NOMO-1 treated with dmso at 0.1 percent for 144 hours (cell line): ENCODE measurements at regions not wholly inside any gene's neighbourhood (a gene's known extent, or its start where the extent isn't known, plus 50 kb on each side); places are given as distances from the start of the nearest gene placed in this dataset.
A peak's percentile ranks its signal among the peaks of the same experiment; 100 is the strongest.
"Not testable (repeated sequence)": the region's sequence is repeated elsewhere in the genome, so short reads cannot be mapped to it uniquely, and the experiment has no call there.

ENCODE experiments used
- DNase-seq: peaks from one replicate; lab custom pipeline; 2025; ENCODE audit not compliant: unreplicated experiment; lab: John Stamatoyannopoulos, UW

DNA sequence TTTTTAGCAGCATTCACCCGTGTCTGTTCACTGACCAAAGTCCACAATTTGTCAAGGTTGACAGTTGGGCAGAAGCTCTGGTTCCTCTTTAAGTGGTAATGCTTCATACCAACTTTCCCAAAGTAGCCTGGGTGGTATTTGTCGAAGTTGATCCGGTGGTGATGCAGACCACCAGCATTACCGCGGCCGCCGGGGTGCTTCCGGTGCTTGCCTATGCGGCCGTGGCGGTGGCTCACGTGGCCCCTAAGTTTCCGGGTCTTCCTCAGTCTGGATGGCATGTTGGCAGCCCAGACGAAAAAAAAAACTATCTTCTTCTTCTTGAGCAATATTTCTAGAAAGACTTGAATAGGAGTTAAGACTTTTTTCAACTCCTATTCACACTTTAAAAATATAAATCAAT is 151.4 kb upstream of the RGS17 start:
- not testable (repeated sequence) for DNase-seq

DNA sequence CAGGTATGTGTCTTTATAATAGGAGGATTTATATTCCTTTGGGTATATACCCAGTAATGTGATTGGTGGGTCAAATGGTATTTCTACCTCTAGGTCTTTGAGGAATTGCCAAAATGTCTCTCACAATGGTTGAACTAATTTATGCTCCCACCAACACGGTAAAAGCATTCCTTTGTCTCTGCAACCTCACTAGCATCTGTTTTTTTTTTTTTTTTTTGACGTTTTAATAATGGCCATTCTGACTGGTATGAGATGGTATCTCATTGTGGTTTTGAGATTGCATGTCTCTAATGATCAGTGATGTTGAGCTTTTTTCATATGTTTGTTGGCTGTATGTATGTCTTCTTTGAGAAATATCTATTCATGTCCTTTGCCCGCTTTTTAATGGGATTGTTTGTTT is 144.9 kb upstream of the RGS17 start:
- DNase-seq, result no peak

DNA sequence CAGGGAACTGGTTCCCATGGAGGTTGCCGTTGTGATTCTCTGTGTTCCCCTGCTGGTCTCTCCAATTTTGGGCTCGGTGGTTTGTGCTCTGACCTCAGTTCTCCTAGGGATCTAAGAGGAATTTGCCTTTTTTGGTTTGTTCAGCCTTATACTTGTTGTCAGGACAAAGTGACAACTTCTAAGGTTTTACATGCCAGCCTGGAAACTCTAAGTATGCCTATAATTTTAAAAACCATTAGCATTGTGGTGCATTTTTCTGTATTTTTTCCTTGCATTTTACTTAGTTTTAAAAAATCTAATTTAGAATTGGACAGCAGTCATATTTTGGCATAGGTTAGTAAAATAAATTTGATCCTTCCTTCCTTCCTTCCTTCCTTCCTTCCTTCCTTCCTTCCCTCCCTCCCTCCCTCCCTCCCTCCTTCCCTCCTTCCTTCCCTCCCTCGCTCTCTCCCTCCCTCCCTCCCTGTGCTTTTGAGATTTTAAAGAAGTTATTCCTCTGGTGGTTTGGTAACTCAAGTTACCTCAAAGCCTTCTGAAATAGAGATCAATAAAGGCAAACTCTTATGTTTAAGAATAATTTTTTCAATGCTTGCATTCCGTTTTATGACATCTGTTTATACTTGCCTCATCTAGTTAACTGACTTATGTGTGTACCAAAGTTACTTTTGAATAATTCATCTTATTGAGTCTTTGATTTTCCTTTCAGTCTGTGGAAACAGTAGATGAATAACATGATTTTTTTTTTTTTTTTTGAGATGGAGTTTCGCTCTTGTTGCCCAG is 141.3 kb upstream of the RGS17 start:
- DNase-seq, result no peak

DNA sequence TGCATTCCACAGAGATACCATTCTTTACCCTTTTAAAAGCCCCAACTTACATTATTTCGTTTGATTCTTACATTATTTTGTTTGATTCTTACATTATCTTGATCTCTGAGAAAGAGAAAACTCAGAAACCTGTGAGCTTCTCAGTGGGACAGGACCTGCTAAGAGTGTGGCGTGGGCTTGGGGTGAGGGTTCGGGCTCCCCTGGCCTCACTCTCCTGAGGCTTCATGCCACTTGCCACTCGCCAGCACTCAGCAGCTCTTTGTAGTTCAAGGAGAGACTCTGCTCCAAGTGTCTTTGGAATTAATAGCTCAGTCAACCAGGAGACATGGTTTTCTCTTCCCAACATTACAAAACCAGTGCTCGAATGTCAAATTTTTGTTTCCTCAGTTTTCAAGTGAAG is 132.4 kb upstream of the RGS17 start:
- no peak for DNase-seq

GRCh38 chr6:153251326-153251725 is 120.2 kb upstream of the RGS17 start:
- DNase-seq, result no peak

DNA sequence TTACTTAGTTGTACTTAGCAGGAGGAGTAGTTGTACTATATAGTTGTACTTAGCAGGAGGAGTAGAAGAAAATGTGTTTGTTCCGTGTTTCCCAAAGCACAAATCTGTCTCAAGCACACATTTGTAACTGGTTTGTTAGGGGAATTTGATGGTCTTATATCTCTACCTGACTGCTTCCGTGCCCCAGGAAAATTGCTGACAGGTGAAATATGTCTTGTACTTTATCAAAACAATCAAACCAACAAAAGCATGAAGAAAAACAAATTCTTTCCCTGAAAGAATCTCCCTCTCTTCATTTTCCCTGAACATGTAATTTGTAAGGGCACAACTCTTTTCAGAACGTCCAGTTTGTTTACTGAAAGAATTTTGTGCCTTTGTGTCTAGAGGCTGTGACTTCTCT is 106.6 kb upstream of the RGS17 start:
- DNase-seq, result no peak

DNA sequence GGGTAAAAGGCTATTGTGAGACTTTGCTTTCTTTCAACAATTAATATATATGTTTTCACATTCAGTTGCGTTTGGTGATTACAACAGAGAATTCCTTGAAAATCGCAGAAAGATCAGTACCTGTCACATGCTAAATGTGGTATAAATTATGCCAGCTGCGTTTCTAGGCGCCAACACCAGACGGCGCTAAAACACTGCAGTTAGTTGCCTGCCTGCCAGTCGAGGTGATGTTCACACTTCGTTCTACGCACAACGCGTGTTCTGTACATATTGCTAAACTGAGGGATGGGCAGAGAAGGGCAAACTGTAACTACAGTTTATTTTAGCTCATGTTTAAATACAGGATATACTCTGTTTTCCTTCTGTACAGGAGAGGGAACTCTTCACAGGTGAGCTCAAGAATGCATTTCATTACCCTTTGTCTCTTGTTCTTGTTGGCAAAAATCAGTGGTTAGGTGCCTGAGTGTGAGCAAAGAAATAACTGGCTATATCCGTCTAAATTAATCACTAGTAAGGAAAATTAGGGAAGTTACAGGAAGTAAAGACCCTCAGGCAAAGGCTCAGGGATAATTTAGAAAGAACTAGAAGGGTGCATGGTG is 100.1 kb upstream of the RGS17 start:
- DNase-seq, result no peak

DNA sequence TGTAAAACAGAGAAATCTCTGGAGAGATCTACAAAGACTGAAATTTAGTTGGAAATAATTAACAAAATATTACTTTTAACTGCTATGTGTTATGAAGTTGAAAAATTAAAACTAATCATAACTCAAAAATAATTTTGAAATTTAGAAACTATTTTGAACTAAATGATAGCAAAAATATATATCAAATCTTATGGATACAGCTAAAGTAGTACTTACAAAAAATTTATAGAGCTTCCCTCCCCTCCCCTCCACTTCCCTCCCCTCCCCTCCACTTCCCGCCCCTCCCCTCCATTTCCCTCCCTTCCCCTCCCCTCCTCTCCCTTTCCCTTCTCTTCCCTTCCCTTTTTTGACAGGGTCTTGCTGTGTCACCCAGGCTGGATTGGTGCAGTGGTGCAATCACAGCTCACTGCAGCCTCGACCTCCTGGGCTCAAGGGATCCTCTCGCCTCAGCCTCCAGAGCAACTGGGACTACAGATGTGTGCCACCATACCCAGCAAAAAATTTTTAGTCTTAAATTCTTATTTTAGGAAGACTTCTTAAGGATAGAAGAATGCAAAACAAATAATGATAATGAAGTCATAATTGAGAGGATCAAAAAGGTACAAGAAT is 87.2 kb upstream of the RGS17 start:
- DNase-seq, result no peak

- no peak for DNase-seq
These were observed 85.7 kb upstream of the RGS17 start for GRCh38 chr6:153216789-153217188.

DNA sequence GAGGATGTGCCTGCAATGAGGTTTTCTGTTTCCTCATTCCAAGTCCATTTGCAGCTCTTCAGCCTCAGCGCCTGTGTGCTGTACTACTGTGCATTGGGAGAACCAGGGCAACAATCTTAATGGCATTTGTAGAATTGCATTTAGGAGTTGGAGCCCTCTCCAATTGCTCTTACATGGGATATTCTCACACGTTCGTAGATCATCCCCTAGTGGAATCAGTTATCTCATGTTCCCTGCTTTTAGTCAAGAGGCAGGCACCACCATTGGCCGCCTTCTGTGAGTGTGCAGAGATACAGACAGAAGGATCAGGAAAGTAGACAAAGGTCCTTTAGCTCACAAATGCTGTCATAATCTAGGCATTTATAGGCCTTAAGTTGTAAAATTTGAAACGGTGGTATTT is 84.2 kb upstream of the RGS17 start:
- no peak for DNase-seq

DNA sequence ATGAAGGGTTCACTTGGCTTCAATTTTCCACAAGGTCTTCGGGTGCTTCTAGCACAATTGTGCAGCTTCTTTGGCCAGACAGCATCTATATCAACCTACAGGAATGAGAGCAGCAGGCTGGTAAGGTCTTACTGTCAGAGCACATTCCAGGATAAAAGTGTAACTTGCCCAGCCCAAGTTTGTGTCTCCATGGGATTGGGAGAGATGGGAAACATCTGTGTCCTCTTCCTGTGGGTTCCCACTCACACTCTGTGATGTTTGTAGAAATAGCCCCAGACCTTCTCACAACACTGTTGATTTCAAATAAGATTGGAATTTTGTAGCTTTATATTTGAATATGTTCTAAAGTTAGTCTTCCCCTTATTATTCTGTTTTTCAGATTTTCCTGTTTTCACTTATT is 83.4 kb upstream of the RGS17 start:
- no peak for DNase-seq

GRCh38 chr6:153210083-153210482 is 79.0 kb upstream of the RGS17 start:
- peak; percentile 8 for DNase-seq

DNA sequence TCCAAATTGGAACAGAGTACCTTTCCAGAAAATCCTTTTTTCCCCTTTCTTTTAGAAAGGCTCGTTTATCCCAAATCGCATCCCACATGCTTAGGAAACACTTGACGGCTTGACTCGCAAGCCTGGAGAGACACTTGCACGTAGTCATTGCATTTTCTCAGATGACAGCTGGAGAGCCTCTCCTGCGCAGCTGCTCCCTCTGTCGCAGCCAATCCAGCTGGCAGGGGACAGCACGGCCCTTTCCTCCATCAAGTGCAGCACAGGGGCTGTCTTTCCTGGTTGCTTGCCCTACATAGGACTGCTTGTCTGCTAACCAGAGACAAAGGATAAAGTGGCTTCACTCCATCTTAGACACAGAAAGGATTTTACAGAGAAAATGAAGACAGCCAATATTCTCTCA is 77.6 kb upstream of the RGS17 start:
- DNase-seq, result no peak

DNA sequence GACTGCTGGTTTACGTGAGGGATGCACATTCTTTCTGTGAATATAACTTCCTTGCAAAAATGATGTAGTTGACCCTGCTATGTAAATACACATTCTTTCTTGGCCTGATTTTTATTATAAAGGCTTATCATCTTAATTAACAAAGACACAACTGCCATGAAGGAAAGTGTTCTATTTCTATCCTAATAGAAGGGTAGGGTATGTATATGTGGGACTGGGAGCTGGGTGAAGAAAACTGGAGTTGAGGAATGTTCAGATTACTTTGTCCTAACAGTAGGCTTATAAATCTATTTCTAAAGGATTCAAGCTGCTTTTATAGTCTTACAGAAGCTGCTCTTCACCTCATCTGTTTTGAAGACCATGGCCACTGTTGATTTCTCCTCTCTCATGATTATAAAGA is 76.5 kb upstream of the RGS17 start:
- no peak for DNase-seq

GRCh38 chr6:153207006-153207405 is 75.9 kb upstream of the RGS17 start:
- DNase-seq, result no peak

GRCh38 chr6:153192943-153193885 is 62.1 kb upstream of the RGS17 start:
- DNase-seq, result no peak

DNA sequence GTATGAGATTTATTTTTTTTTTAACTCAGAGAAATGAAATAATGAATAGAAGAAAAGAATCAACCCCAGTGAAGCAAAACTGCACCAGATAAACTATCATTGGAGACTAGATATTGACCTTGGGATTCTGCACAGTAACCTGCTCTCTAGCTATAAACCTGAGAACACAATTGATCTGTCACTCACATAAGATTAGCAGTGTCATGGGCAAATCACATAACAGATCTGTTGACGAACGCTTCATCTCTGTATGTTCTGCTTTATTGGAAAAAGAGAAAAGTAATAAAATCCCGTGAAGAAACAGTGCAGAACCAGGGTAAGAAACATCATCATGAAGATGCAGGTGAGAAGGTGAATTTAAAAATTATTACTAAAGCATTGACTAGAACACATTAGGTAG is 52.8 kb upstream of the RGS17 start:
- DNase-seq, result no peak
